LNCAP (cell line): ENCODE measurements at regions not wholly inside any gene's neighbourhood (a gene's known extent, or its start where the extent isn't known, plus 50 kb on each side); places are given as distances from the start of the nearest gene placed in this dataset.

Experiments used
- TF ChIP-seq, protein P1 (sequence below): fragments of 450-650 bp; IDR thresholded peaks from 2 replicates; pipeline ENCODE4 v1.5.1; 2017; ENCODE audit warnings: mild to moderate bottlenecking

DNA sequence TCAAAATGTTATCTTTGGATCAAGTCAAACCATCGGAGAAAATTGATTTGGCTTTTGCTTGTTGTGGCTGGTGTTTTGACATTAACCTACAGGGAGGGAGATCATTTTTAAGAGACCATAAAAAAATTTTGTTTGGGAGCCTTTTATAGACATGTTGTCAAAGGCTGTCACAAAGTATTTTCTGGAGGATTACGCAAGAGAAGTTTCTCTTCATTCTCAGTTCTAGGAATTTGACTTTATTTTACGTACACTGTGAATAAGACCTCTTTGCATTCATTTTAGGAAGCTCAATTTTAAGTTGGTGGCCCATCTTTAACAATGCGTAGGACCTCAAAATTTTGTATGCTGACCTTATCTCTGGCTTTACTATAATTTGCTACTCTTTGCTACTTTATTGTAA is 50.2 kb upstream of the SLC44A1 start:
- TF ChIP-seq, protein P1, sequence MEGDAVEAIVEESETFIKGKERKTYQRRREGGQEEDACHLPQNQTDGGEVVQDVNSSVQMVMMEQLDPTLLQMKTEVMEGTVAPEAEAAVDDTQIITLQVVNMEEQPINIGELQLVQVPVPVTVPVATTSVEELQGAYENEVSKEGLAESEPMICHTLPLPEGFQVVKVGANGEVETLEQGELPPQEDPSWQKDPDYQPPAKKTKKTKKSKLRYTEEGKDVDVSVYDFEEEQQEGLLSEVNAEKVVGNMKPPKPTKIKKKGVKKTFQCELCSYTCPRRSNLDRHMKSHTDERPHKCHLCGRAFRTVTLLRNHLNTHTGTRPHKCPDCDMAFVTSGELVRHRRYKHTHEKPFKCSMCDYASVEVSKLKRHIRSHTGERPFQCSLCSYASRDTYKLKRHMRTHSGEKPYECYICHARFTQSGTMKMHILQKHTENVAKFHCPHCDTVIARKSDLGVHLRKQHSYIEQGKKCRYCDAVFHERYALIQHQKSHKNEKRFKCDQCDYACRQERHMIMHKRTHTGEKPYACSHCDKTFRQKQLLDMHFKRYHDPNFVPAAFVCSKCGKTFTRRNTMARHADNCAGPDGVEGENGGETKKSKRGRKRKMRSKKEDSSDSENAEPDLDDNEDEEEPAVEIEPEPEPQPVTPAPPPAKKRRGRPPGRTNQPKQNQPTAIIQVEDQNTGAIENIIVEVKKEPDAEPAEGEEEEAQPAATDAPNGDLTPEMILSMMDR, result no peak
